ENCODE measurements at regions not wholly inside any gene's neighbourhood (a gene's known extent, or its start where the extent isn't known, plus 50 kb on each side); places are given as distances from the start of the nearest gene placed in this dataset.
"Not testable (repeated sequence)": the region's sequence is repeated elsewhere in the genome, so short reads cannot be mapped to it uniquely, and the experiment has no call there.

GRCh38 chrX:3815896-3816664 lies 102.6 kb upstream of the PRKX start:
- DNase-seq, result no peak

- no peak for DNase-seq
Observed at GRCh38 chrX:3811331-3812311, 98.2 kb upstream of the PRKX start.

- DNase-seq, result no peak
Observed at GRCh38 chrX:3807906-3808305, 94.5 kb upstream of the PRKX start.

- no peak for DNase-seq
Observed at GRCh38 chrX:3806630-3807029, 93.2 kb upstream of the PRKX start.

- no peak for DNase-seq
Observed at GRCh38 chrX:3803713-3804112, 90.3 kb upstream of the PRKX start.

- no peak for DNase-seq
Observed at GRCh38 chrX:3803305-3803704, 89.9 kb upstream of the PRKX start.

GRCh38 chrX:3795411-3795810 lies 82.0 kb upstream of the PRKX start:
- DNase-seq, result not testable (repeated sequence)

- no peak for DNase-seq
Observed at GRCh38 chrX:3791449-3791848, 78.0 kb upstream of the PRKX start.

GRCh38 chrX:3788494-3789233 lies 75.2 kb upstream of the PRKX start:
- DNase-seq, result no peak

GRCh38 chrX:3787856-3788255 lies 74.4 kb upstream of the PRKX start:
- no peak for DNase-seq

GRCh38 chrX:3785822-3786221 lies 72.4 kb upstream of the PRKX start:
- not testable (repeated sequence) for DNase-seq

GRCh38 chrX:3780564-3780963 lies 67.1 kb upstream of the PRKX start:
- DNase-seq, result no peak

GRCh38 chrX:3779546-3779945 lies 66.1 kb upstream of the PRKX start:
- DNase-seq, result no peak

GRCh38 chrX:3777416-3777815 lies 64.0 kb upstream of the PRKX start:
- DNase-seq, result no peak

GRCh38 chrX:3771766-3772165 lies 58.3 kb upstream of the PRKX start:
- no peak for DNase-seq

GRCh38 chrX:3768881-3769280 lies 55.4 kb upstream of the PRKX start:
- DNase-seq, result no peak

All from DMS153 (cell line).